GM12874 (cell line): ENCODE measurements at regions not wholly inside any gene's neighbourhood (a gene's known extent, or its start where the extent isn't known, plus 50 kb on each side); places are given as distances from the start of the nearest gene placed in this dataset.

Experiments
- CTCF ChIP-seq: IDR thresholded peaks from 2 replicates; pipeline ENCODE4 v1.5.1; 2011; ENCODE audit warnings: low read depth, mild to moderate bottlenecking, control low read depth, low read length, moderate library complexity; ENCODE audit not compliant: insufficient read depth

GRCh38 chr1:217105437-217105836, 382.2 kb upstream of the ESRRG start:
- TF ChIP-seq CTCF: no peak

GRCh38 chr1:217097819-217098218, 374.6 kb upstream of the ESRRG start:
- TF ChIP-seq CTCF: no peak

- no peak for TF ChIP-seq CTCF
Observed at GRCh38 chr1:217096200-217096599, 373.0 kb upstream of the ESRRG start.

- no peak for TF ChIP-seq CTCF
Observed at GRCh38 chr1:217095050-217095622, 371.9 kb upstream of the ESRRG start.

GRCh38 chr1:217091561-217091960, 368.3 kb upstream of the ESRRG start:
- TF ChIP-seq CTCF: no peak

- TF ChIP-seq CTCF: no peak
Observed at GRCh38 chr1:217090060-217090911, 367.1 kb upstream of the ESRRG start.

GRCh38 chr1:217089361-217090014, 366.3 kb upstream of the ESRRG start:
- no peak for TF ChIP-seq CTCF
